Prostate gland (tissue), 2 donors: ENCODE measurements at regions not wholly inside any gene's neighbourhood (a gene's known extent, or its start where the extent isn't known, plus 50 kb on each side); places are given as distances from the start of the nearest gene placed in this dataset.

Experiments
- CTCF ChIP-seq, 4 experiments: fragments of 200-600 bp in 2 of 4; fragments of 450-650 bp in 2 of 4; sonication (generic) in 2 of 4; IDR thresholded peaks; 1 replicate in 3 of 4; 2 replicates in 1 of 4; pipeline ENCODE4 v1.5.1; 2016 to 2019; ENCODE audit warnings: antibody characterized with exemption in 4 of 4, mild to moderate bottlenecking in 2 of 4, moderate library complexity in 2 of 4
- POLR2A ChIP-seq: fragments of 450-650 bp; IDR thresholded peaks from one replicate; pipeline ENCODE4 v1.6.1; 2016; ENCODE audit warnings: antibody characterized with exemption, mild to moderate bottlenecking
- POLR2AphosphoS5 ChIP-seq: sonication (generic); formaldehyde crosslinking; IDR thresholded peaks from one replicate; pipeline ENCODE4 v1.6.1; 2017; ENCODE audit warnings: antibody characterized with exemption

- no peak for TF ChIP-seq CTCF (IDR thresholded peaks at IDR 0.05)
- TF ChIP-seq POLR2A: no peak
- no peak for TF ChIP-seq POLR2AphosphoS5
These were observed 145.3 kb upstream of the NAMPT start for GRCh38 chr7:106430103-106430502.
